Endothelial cell of umbilical vein (primary cell): ENCODE measurements at regions not wholly inside any gene's neighbourhood (a gene's known extent, or its start where the extent isn't known, plus 50 kb on each side); places are given as distances from the start of the nearest gene placed in this dataset.

Source experiments
- BruUV-seq: library from RNA; stranded (reverse); fragments of 400-500 nt; replicated peaks from 2 replicates; lab custom pipeline; 2021; lab: Mats Ljungman, UMichigan
- CTCF ChIA-PET: fragments of 300-600, 350-600 bp; sonication (Branson Sonifier 250); formaldehyde crosslinking; loops from one replicate; lab custom pipeline; 2021; ENCODE audit warnings: antibody characterized with exemption, inconsistent platforms; lab: Charles Lee
- POLR2A ChIA-PET: fragments of 300-600, 350-600 bp; sonication (Branson Sonifier 250); formaldehyde crosslinking; loops from one replicate; lab custom pipeline; 2021; ENCODE audit warnings: antibody characterized with exemption, inconsistent platforms; lab: Charles Lee
- DNase-seq: peaks from one replicate; pipeline ENCODE4 v3.0.0-alpha.2; 2011; ENCODE audit warnings: low read depth, low spot score
- FAIRE-seq: peaks from 2 replicates; lab custom pipeline; 2011; peaks lifted over from hg19 to GRCh38; lab: Jason Lieb, UNC
- H2AFZ ChIP-seq: 2 replicates; pipeline ENCODE4 v1.6.0; 2012; ENCODE audit warnings: low read depth, low read length, control low read depth, inconsistent platforms
- H3K27ac ChIP-seq: 2 replicates; pipeline ENCODE4 v1.5.1; 2011; ENCODE audit warnings: low read depth, mild to moderate bottlenecking, control low read depth, low read length, moderate library complexity; ENCODE audit not compliant: insufficient read depth
- H3K27me3 ChIP-seq, 2 experiments: 2 replicates each; pipeline versions ENCODE4 v1.6.0 to v1.6.1; 2011; ENCODE audit warnings: low read length in 2 of 2, mixed read lengths in 1 of 2; ENCODE audit not compliant: control insufficient read depth in 2 of 2, insufficient read depth in 2 of 2
- H3K36me3 ChIP-seq, 2 experiments: 2 replicates in 1 of 2; 3 replicates in 1 of 2; pipeline ENCODE4 v1.5.1; 2011; ENCODE audit warnings: low read length in 2 of 2, mild to moderate bottlenecking in 1 of 2, moderate library complexity in 1 of 2; ENCODE audit not compliant: control insufficient read depth in 2 of 2, insufficient read depth in 2 of 2; ENCODE audit errors: extremely low read depth in 1 of 2
- H3K4me1 ChIP-seq: 3 replicates; pipeline ENCODE4 v1.5.1; 2011; ENCODE audit warnings: mild to moderate bottlenecking, low read length; ENCODE audit not compliant: control insufficient read depth, insufficient read depth; ENCODE audit errors: extremely low read depth
- H3K4me2 ChIP-seq: 2 replicates; pipeline ENCODE4 v1.6.1; 2011; ENCODE audit warnings: low read length, control low read depth, mixed read lengths; ENCODE audit not compliant: insufficient read depth
- H3K4me3 ChIP-seq, 3 experiments: fragments of 200-600 bp in 1 of 3; sonication (generic), shearing (Covaris generic) in 1 of 3; replicated peaks in 1 of 3; 2 replicates each; pipeline ENCODE4 v1.5.1; 2011 to 2016; ENCODE audit warnings: control low read depth in 3 of 3, low read length in 3 of 3, mild to moderate bottlenecking in 2 of 3, inconsistent platforms in 1 of 3, low read depth in 1 of 3, moderate library complexity in 1 of 3; ENCODE audit not compliant: insufficient read depth in 1 of 3
- H3K79me2 ChIP-seq: 2 replicates; pipeline ENCODE4 v1.6.0; 2012; ENCODE audit warnings: low read length, inconsistent platforms; ENCODE audit not compliant: control insufficient read depth, insufficient read depth
- H3K9ac ChIP-seq: replicated peaks from 2 replicates; pipeline ENCODE3; 2011; ENCODE audit warnings: low read length, control low read depth; ENCODE audit not compliant: insufficient read depth; ENCODE audit errors: extremely low read depth
- H3K9me1 ChIP-seq: replicated peaks from 3 replicates; pipeline ENCODE4 v1.6.0; 2011; ENCODE audit warnings: mild to moderate bottlenecking, low read length; ENCODE audit not compliant: control insufficient read depth, insufficient read depth; ENCODE audit errors: extremely low read depth
- H3K9me3 ChIP-seq: replicated peaks from 2 replicates; pipeline ENCODE4 v1.5.1; 2012; ENCODE audit warnings: low read length, inconsistent platforms; ENCODE audit not compliant: control insufficient read depth, insufficient read depth
- H4K20me1 ChIP-seq: replicated peaks from 2 replicates; pipeline ENCODE3; 2011; ENCODE audit warnings: mild to moderate bottlenecking, low read length; ENCODE audit not compliant: control insufficient read depth, insufficient read depth; ENCODE audit errors: extremely low read depth
- CTCF ChIP-seq, 2 donors: IDR thresholded peaks; 1 replicate in 1 of 2; 2 replicates in 1 of 2; pipeline ENCODE4 v1.5.1; 2011; ENCODE audit warnings: low read length in 2 of 2, mild to moderate bottlenecking in 2 of 2, moderate library complexity in 2 of 2, control low read depth in 1 of 2, inconsistent platforms in 1 of 2, low read depth in 1 of 2; ENCODE audit not compliant: insufficient read depth in 1 of 2; ENCODE audit errors: extremely low read depth in 1 of 2
- EZH2 ChIP-seq: IDR thresholded peaks from 2 replicates; pipeline ENCODE4 v1.6.1; 2012; ENCODE audit warnings: borderline replicate concordance, low read depth, mild to moderate bottlenecking, moderate library complexity, low read length, inconsistent platforms; ENCODE audit not compliant: severe bottlenecking
- FOS ChIP-seq: IDR thresholded peaks from 2 replicates; pipeline ENCODE4 v1.6.1; 2011; ENCODE audit warnings: mild to moderate bottlenecking, low read length, moderate library complexity, borderline replicate concordance; ENCODE audit not compliant: insufficient read depth
- GATA2 ChIP-seq: IDR thresholded peaks from 2 replicates; pipeline ENCODE4 v1.7.0; 2011; ENCODE audit warnings: low read depth, mild to moderate bottlenecking, moderate library complexity, mixed read lengths, low read length; ENCODE audit not compliant: insufficient read length, insufficient read depth
- JUN ChIP-seq: IDR thresholded peaks from 2 replicates; pipeline ENCODE4 v1.6.1; 2011; ENCODE audit warnings: borderline replicate concordance, low read depth; ENCODE audit not compliant: insufficient read length, insufficient read depth
- MAX ChIP-seq: IDR thresholded peaks from 2 replicates; pipeline ENCODE4 v1.6.1; 2011; ENCODE audit not compliant: insufficient read depth, insufficient read length
- MYC ChIP-seq: IDR thresholded peaks from one replicate; pipeline ENCODE4 v1.6.1; 2011; ENCODE audit warnings: mild to moderate bottlenecking, low read depth, low read length
- POLR2A ChIP-seq: IDR thresholded peaks from 2 replicates; pipeline ENCODE4 v1.6.1; 2012; ENCODE audit warnings: low read depth, mild to moderate bottlenecking, control low read depth, low read length
- POLR2AphosphoS5 ChIP-seq: IDR thresholded peaks from 2 replicates; pipeline ENCODE4 v1.6.1; 2012; ENCODE audit warnings: low read depth, mild to moderate bottlenecking, control low read depth, low read length, moderate library complexity; ENCODE audit not compliant: insufficient read depth
- dilution Hi-C: fragments of 300-500 bp; cut with MboI; formaldehyde crosslinking; loops from one replicate; pipeline ENCODE4 v1.15.0; 2019; ENCODE audit warnings: low sequenced_read_pairs; ENCODE audit not compliant: extremely low pct_ligation_motif_present
- intact Hi-C: fragments of 100-400 bp; cut with micrococcal nuclease; formaldehyde crosslinking; loops from one replicate; pipeline ENCODE4 v1.10.0; 2022

GRCh38 chr14:104292084-104292970, 153.9 kb downstream of the KIF26A start:
- no TSS peak for BruUV-seq
- POLR2A ChIA-PET, result no interaction called here
- Histone ChIP-seq H3K4me3 (no peak overlapping the region), H3K9me1 (no peaks in the 10 kb centered on the region), H3K79me2 (no peaks in the 10 kb centered on the region), H2AFZ (no peak overlapping the region), H3K4me1 (peaks cover 2% of the 10 kb centered on the region), H3K27me3 (no peaks in the 10 kb centered on the region), H4K20me1 (no peaks in the 10 kb centered on the region), H3K4me2 (no peak overlapping the region), H3K9me3 (no peaks in the 10 kb centered on the region), H3K27ac (no peak overlapping the region), H3K36me3 (no peaks in the 10 kb centered on the region), H3K9ac (no peak overlapping the region)
- TF ChIP-seq POLR2A (no peak), GATA2 (no peak), POLR2AphosphoS5 (no peak), JUN (no peak), CTCF (IDR thresholded peaks at IDR 0.05; ENCODE audit: extremely low read depth in 1 of 2, insufficient read depth in 1 of 2, low read depth in 1 of 2, low read length in 2 of 2) (no peak), MAX (no peak), FOS (no peak), MYC (no peak), EZH2 (no peak)
- intact Hi-C loops, result no loop called here
- DNase-seq (no peak), FAIRE-seq (no peak)
- dilution Hi-C loops, result no loop called here
- CTCF ChIA-PET, result interaction anchor here (1.2 kb wide), 1 partner anchor 155 kb away, joined by 4 read pairs; no protein-coding TSS in a partner anchor
